H9 (cell line): ENCODE measurements at regions not wholly inside any gene's neighbourhood (a gene's known extent, or its start where the extent isn't known, plus 50 kb on each side); places are given as distances from the start of the nearest gene placed in this dataset.

Experiments used
- DNase-seq: peaks from one replicate; pipeline ENCODE4 v3.0.0-alpha.2; 2017
- H2AFZ ChIP-seq: one replicate; pipeline ENCODE4 v1.6.1; 2013; ENCODE audit warnings: mild to moderate bottlenecking, low read length, control low read depth, moderate library complexity
- H2AK5ac ChIP-seq: 2 replicates; pipeline ENCODE4 v1.6.1; 2013; ENCODE audit warnings: low read length, control low read depth, mixed read lengths; ENCODE audit not compliant: insufficient read length
- H2BK120ac ChIP-seq: one replicate; pipeline ENCODE4 v1.6.1; 2013; ENCODE audit warnings: low read depth, mild to moderate bottlenecking, low read length, control low read depth, inconsistent platforms; ENCODE audit not compliant: poor library complexity, severe bottlenecking
- H2BK12ac ChIP-seq: 2 replicates; pipeline ENCODE4 v1.6.1; 2013; ENCODE audit warnings: low read length, control low read depth, mixed read lengths, low read depth; ENCODE audit not compliant: insufficient read length
- H2BK15ac ChIP-seq: 2 replicates; pipeline ENCODE4 v1.6.1; 2013; ENCODE audit warnings: low read depth, low read length, control low read depth
- H2BK20ac ChIP-seq: one replicate; pipeline ENCODE4 v1.6.1; 2013; ENCODE audit warnings: low read depth, mild to moderate bottlenecking, low read length, control low read depth, inconsistent platforms; ENCODE audit not compliant: poor library complexity, severe bottlenecking
- H2BK5ac ChIP-seq: 2 replicates; pipeline ENCODE4 v1.6.1; 2013; ENCODE audit warnings: low read length, control low read depth, mixed read lengths; ENCODE audit not compliant: insufficient read length
- H3K14ac ChIP-seq: 2 replicates; pipeline ENCODE4 v1.6.1; 2013; ENCODE audit warnings: low read length, control low read depth; ENCODE audit not compliant: insufficient read depth
- H3K18ac ChIP-seq: 2 replicates; pipeline ENCODE4 v1.6.1; 2013; ENCODE audit warnings: low read depth, mild to moderate bottlenecking, mixed read lengths, low read length, control low read depth; ENCODE audit not compliant: insufficient read length
- H3K23ac ChIP-seq: 2 replicates; pipeline ENCODE4 v1.6.1; 2013; ENCODE audit warnings: low read length, control low read depth, mixed read lengths, low read depth; ENCODE audit not compliant: insufficient read length
- H3K23me2 ChIP-seq: 2 replicates; pipeline ENCODE4 v1.6.1; 2013; ENCODE audit warnings: low read depth, mild to moderate bottlenecking, mixed read lengths, low read length, control low read depth; ENCODE audit not compliant: insufficient read length, poor library complexity, severe bottlenecking
- H3K27ac ChIP-seq: 2 replicates; pipeline ENCODE4 v1.5.1; 2013; ENCODE audit warnings: low read length, control low read depth, mixed read lengths, low read depth; ENCODE audit not compliant: insufficient read length
- H3K27me3 ChIP-seq: 2 replicates; pipeline ENCODE4 v1.6.1; 2013; ENCODE audit warnings: low read length, control low read depth, inconsistent platforms; ENCODE audit not compliant: insufficient read depth
- H3K4ac ChIP-seq: 2 replicates; pipeline ENCODE4 v1.6.1; 2013; ENCODE audit warnings: low read depth, mild to moderate bottlenecking, control low read depth, inconsistent platforms, low read length, moderate library complexity
- H3K4me1 ChIP-seq: 2 replicates; pipeline ENCODE4 v1.6.1; 2013; ENCODE audit warnings: low read length, control low read depth, inconsistent platforms; ENCODE audit not compliant: insufficient read depth
- H3K4me2 ChIP-seq: 2 replicates; pipeline ENCODE4 v1.6.1; 2013; ENCODE audit warnings: low read length, control low read depth, mixed read lengths; ENCODE audit not compliant: insufficient read length, insufficient read depth
- H3K56ac ChIP-seq: 2 replicates; pipeline ENCODE4 v1.6.1; 2013; ENCODE audit warnings: low read depth, mild to moderate bottlenecking, mixed read lengths, low read length, control low read depth; ENCODE audit not compliant: insufficient read length
- H3K79me1 ChIP-seq: 2 replicates; pipeline ENCODE4 v1.6.1; 2013; ENCODE audit warnings: low read depth, mild to moderate bottlenecking, moderate library complexity, low read length, control low read depth, inconsistent platforms; ENCODE audit not compliant: insufficient read depth, poor library complexity, severe bottlenecking
- H3K79me2 ChIP-seq: 2 replicates; pipeline ENCODE4 v1.6.1; 2013; ENCODE audit warnings: low read length, control low read depth, inconsistent platforms; ENCODE audit not compliant: insufficient read depth
- H3K9ac ChIP-seq: 2 replicates; pipeline ENCODE4 v1.6.1; 2013; ENCODE audit warnings: low read length, control low read depth, mixed read lengths; ENCODE audit not compliant: insufficient read length; ENCODE audit errors: extremely low read depth
- H3K9me3 ChIP-seq: one replicate; pipeline ENCODE4 v1.6.1; 2013; ENCODE audit warnings: low read depth, low read length, inconsistent platforms; ENCODE audit not compliant: control insufficient read depth
- H3T11ph ChIP-seq: one replicate; pipeline ENCODE4 v1.6.1; 2013; ENCODE audit warnings: mild to moderate bottlenecking, low read length, control low read depth, inconsistent platforms
- H4K20me1 ChIP-seq: one replicate; pipeline ENCODE4 v1.6.1; 2013; ENCODE audit not compliant: control insufficient read depth, insufficient read length, insufficient read depth
- H4K5ac ChIP-seq: 2 replicates; pipeline ENCODE4 v1.6.1; 2013; ENCODE audit warnings: low read depth, mild to moderate bottlenecking, mixed read lengths, low read length, control low read depth; ENCODE audit not compliant: insufficient read length
- H4K8ac ChIP-seq: replicated peaks from 2 replicates; pipeline ENCODE4 v1.6.1; 2013; ENCODE audit warnings: low read length, control low read depth, mixed read lengths, low read depth; ENCODE audit not compliant: insufficient read length
- H4K91ac ChIP-seq: 2 replicates; pipeline ENCODE4 v1.6.1; 2013; ENCODE audit warnings: low read depth, mild to moderate bottlenecking, moderate library complexity, mixed read lengths, low read length, control low read depth; ENCODE audit not compliant: insufficient read length
- H3K27ac Mint-ChIP-seq, 3 experiments: 2 replicates in 2 of 3; 3 replicates in 1 of 3; pipeline ENCODE4 v1.8.0; 2020 to 2021; ENCODE audit warnings: mixed read lengths in 3 of 3, mild to moderate bottlenecking in 1 of 3, moderate library complexity in 1 of 3
- H3K27me3 Mint-ChIP-seq: 2 replicates; pipeline ENCODE4 v1.8.0; 2021; ENCODE audit warnings: low read depth, mild to moderate bottlenecking, moderate library complexity, mixed read lengths
- H3K36me3 Mint-ChIP-seq, 3 experiments: 2 replicates in 2 of 3; 3 replicates in 1 of 3; pipeline ENCODE4 v1.8.0; 2020 to 2021; ENCODE audit warnings: low read depth in 3 of 3, mixed read lengths in 3 of 3; ENCODE audit not compliant: insufficient read depth in 1 of 3
- H3K4me1 Mint-ChIP-seq, 2 experiments: 2 replicates each; pipeline ENCODE4 v1.8.0; 2020; ENCODE audit warnings: mixed read lengths in 2 of 2
- H3K4me3 Mint-ChIP-seq, 2 experiments: 2 replicates in 1 of 2; 3 replicates in 1 of 2; pipeline ENCODE4 v1.8.0; 2020 to 2021; ENCODE audit warnings: mild to moderate bottlenecking in 2 of 2, mixed read lengths in 2 of 2, moderate library complexity in 1 of 2
- H3K9me3 Mint-ChIP-seq, 2 experiments: 2 replicates in 1 of 2; 3 replicates in 1 of 2; pipeline ENCODE4 v1.8.0; 2020; ENCODE audit warnings: mild to moderate bottlenecking in 2 of 2, mixed read lengths in 2 of 2, moderate library complexity in 1 of 2
- WGBS: extraction: QIAGEN DNeasy Blood & Tissue Kit; methylation state at CpG from one replicate; pipeline ENCODE4 v1.1.7; 2013; ENCODE audit warnings: missing lambda C conversion rate, low lambda C conversion rate, mixed read lengths; ENCODE audit not compliant: insufficient read length; ENCODE audit errors: extremely low coverage; 5-methylcytosine and 5-hydroxymethylcytosine counted together
- TF ChIP-seq, protein P1 (sequence below): fragments of 200-600 bp; sonication (generic); conservative IDR thresholded peaks from 3 replicates; pipeline ENCODE4 v1.8.0; 2021; ENCODE audit warnings: antibody characterized with exemption, mild to moderate bottlenecking

- H3K9me3 Mint-ChIP-seq: peaks cover 18 to 27% of the 10 kb centered on the region in 2 experiments
- H3K4me1 Mint-ChIP-seq: peaks cover 6 to 7% of the 10 kb centered on the region in 2 experiments; a peak in 3 of 4 replicates
- Histone ChIP-seq H3K9me3 (no peaks in the 10 kb centered on the region), H2BK12ac (no peak overlapping the region), H2BK5ac (no peak overlapping the region), H3K27ac (no peak overlapping the region), H3K79me1 (no peaks in the 10 kb centered on the region), H3K23ac (no peak overlapping the region), H3K14ac (no peak overlapping the region), H3K79me2 (no peaks in the 10 kb centered on the region), H4K8ac (no peak overlapping the region), H4K20me1 (no peaks in the 10 kb centered on the region), H3K23me2 (no peaks in the 10 kb centered on the region), H3K18ac (no peak overlapping the region), H2BK120ac (no peak overlapping the region), H3T11ph (no peak overlapping the region), H2BK15ac (no peak overlapping the region), H4K91ac (no peak overlapping the region), H3K9ac (no peak overlapping the region), H3K56ac (no peak overlapping the region), H3K27me3 (no peaks in the 10 kb centered on the region), H3K4me1 (no peaks in the 10 kb centered on the region), H3K4ac (no peak overlapping the region), H2AFZ (no peak overlapping the region), H4K5ac (no peak overlapping the region), H3K4me2 (no peak overlapping the region), H2AK5ac (no peak overlapping the region), H2BK20ac (no peak overlapping the region)
- no peak overlapping the region for H3K27ac Mint-ChIP-seq
- peaks cover 2 to 15% (median 10%) of the 10 kb centered on the region in 3 experiments; a peak in 5 of 7 replicates for H3K36me3 Mint-ChIP-seq
- H3K4me3 Mint-ChIP-seq: no peak overlapping the region
- no CpG with 5 or more reads among the region's 6 CpGs for WGBS
- TF ChIP-seq, protein P1, sequence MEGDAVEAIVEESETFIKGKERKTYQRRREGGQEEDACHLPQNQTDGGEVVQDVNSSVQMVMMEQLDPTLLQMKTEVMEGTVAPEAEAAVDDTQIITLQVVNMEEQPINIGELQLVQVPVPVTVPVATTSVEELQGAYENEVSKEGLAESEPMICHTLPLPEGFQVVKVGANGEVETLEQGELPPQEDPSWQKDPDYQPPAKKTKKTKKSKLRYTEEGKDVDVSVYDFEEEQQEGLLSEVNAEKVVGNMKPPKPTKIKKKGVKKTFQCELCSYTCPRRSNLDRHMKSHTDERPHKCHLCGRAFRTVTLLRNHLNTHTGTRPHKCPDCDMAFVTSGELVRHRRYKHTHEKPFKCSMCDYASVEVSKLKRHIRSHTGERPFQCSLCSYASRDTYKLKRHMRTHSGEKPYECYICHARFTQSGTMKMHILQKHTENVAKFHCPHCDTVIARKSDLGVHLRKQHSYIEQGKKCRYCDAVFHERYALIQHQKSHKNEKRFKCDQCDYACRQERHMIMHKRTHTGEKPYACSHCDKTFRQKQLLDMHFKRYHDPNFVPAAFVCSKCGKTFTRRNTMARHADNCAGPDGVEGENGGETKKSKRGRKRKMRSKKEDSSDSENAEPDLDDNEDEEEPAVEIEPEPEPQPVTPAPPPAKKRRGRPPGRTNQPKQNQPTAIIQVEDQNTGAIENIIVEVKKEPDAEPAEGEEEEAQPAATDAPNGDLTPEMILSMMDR: no peak
- peaks cover 2% of the 10 kb centered on the region; the same call in 1 of the 2 replicates for H3K27me3 Mint-ChIP-seq
- DNase-seq: no peak
These were observed 94.5 kb downstream of the FDX1 start for GRCh38 chr11:110524238-110524637.
